ENCODE measurements at regions not wholly inside any gene's neighbourhood (a gene's known extent, or its start where the extent isn't known, plus 50 kb on each side); places are given as distances from the start of the nearest gene placed in this dataset.
"Not testable (repeated sequence)": the region's sequence is repeated elsewhere in the genome, so short reads cannot be mapped to it uniquely, and the experiment has no call there.

- DNase-seq (ENCODE audit: low read depth) = no peak
These were observed 518.6 kb upstream of the NUDT12 start for GRCh38 chr5:104081232-104081631.

GRCh38 chr5:104080646-104081175, 518.1 kb upstream of the NUDT12 start:
- DNase-seq (ENCODE audit: low read depth) = no peak

GRCh38 chr5:104079861-104080645, 517.5 kb upstream of the NUDT12 start:
- not testable (repeated sequence) for DNase-seq (ENCODE audit: low read depth)

GRCh38 chr5:104071887-104072286, 509.3 kb upstream of the NUDT12 start:
- no peak for DNase-seq (ENCODE audit: low read depth)

GRCh38 chr5:104062621-104063377, 500.2 kb upstream of the NUDT12 start:
- DNase-seq (ENCODE audit: low read depth) = no peak

- DNase-seq (ENCODE audit: low read depth) = no peak
These were observed 499.1 kb upstream of the NUDT12 start for GRCh38 chr5:104061707-104062106.

GRCh38 chr5:104053353-104053649, 490.7 kb upstream of the NUDT12 start:
- DNase-seq (ENCODE audit: low read depth) = no peak

- DNase-seq (ENCODE audit: low read depth) = no peak
These were observed 490.2 kb upstream of the NUDT12 start for GRCh38 chr5:104052558-104053352.

- no peak for DNase-seq (ENCODE audit: low read depth)
These were observed 487.8 kb upstream of the NUDT12 start for GRCh38 chr5:104050436-104050835.

- no peak for DNase-seq (ENCODE audit: low read depth)
These were observed 487.2 kb upstream of the NUDT12 start for GRCh38 chr5:104049752-104050151.

- no peak for DNase-seq (ENCODE audit: low read depth)
These were observed 485.6 kb upstream of the NUDT12 start for GRCh38 chr5:104048231-104048630.

- DNase-seq (ENCODE audit: low read depth) = no peak
These were observed 483.4 kb upstream of the NUDT12 start for GRCh38 chr5:104045987-104046386.

GRCh38 chr5:104039871-104040270, 477.3 kb upstream of the NUDT12 start:
- not testable (repeated sequence) for DNase-seq (ENCODE audit: low read depth)

- not testable (repeated sequence) for DNase-seq (ENCODE audit: low read depth)
These were observed 474.5 kb upstream of the NUDT12 start for GRCh38 chr5:104037136-104037535.

GRCh38 chr5:104033186-104033585, 470.6 kb upstream of the NUDT12 start:
- not testable (repeated sequence) for DNase-seq (ENCODE audit: low read depth)

GRCh38 chr5:104024538-104024937, 461.9 kb upstream of the NUDT12 start:
- DNase-seq (ENCODE audit: low read depth) = no peak

GRCh38 chr5:104023739-104024138, 461.1 kb upstream of the NUDT12 start:
- DNase-seq (ENCODE audit: low read depth) = no peak

- DNase-seq (ENCODE audit: low read depth) = no peak
These were observed 457.4 kb upstream of the NUDT12 start for GRCh38 chr5:104019956-104020355.

- no peak for DNase-seq (ENCODE audit: low read depth)
These were observed 455.7 kb upstream of the NUDT12 start for GRCh38 chr5:104018299-104018698.

- DNase-seq (ENCODE audit: low read depth) = peak; percentile 70
These were observed 454.1 kb upstream of the NUDT12 start for GRCh38 chr5:104016646-104017045.

- no peak for DNase-seq (ENCODE audit: low read depth)
These were observed 453.2 kb upstream of the NUDT12 start for GRCh38 chr5:104015765-104016164.

GRCh38 chr5:104002783-104003182, 440.2 kb upstream of the NUDT12 start:
- DNase-seq (ENCODE audit: low read depth) = not testable (repeated sequence)
